Endothelial cell of umbilical vein (primary cell): ENCODE measurements at regions not wholly inside any gene's neighbourhood (a gene's known extent, or its start where the extent isn't known, plus 50 kb on each side); places are given as distances from the start of the nearest gene placed in this dataset.

Experiments
- BruUV-seq: library from RNA; stranded (reverse); fragments of 400-500 nt; replicated peaks from 2 replicates; lab custom pipeline; 2021; lab: Mats Ljungman, UMichigan
- CTCF ChIA-PET: fragments of 300-600, 350-600 bp; sonication (Branson Sonifier 250); formaldehyde crosslinking; loops from one replicate; lab custom pipeline; 2021; ENCODE audit warnings: antibody characterized with exemption, inconsistent platforms; lab: Charles Lee
- POLR2A ChIA-PET: fragments of 300-600, 350-600 bp; sonication (Branson Sonifier 250); formaldehyde crosslinking; loops from one replicate; lab custom pipeline; 2021; ENCODE audit warnings: antibody characterized with exemption, inconsistent platforms; lab: Charles Lee
- DNase-seq: peaks from one replicate; pipeline ENCODE4 v3.0.0-alpha.2; 2011; ENCODE audit warnings: low read depth, low spot score
- FAIRE-seq: peaks from 2 replicates; lab custom pipeline; 2011; peaks lifted over from hg19 to GRCh38; lab: Jason Lieb, UNC
- H2AFZ ChIP-seq: 2 replicates; pipeline ENCODE4 v1.6.0; 2012; ENCODE audit warnings: low read depth, low read length, control low read depth, inconsistent platforms
- H3K27ac ChIP-seq: 2 replicates; pipeline ENCODE4 v1.5.1; 2011; ENCODE audit warnings: low read depth, mild to moderate bottlenecking, control low read depth, low read length, moderate library complexity; ENCODE audit not compliant: insufficient read depth
- H3K27me3 ChIP-seq, 2 experiments: 2 replicates each; pipeline versions ENCODE4 v1.6.0 to v1.6.1; 2011; ENCODE audit warnings: low read length in 2 of 2, mixed read lengths in 1 of 2; ENCODE audit not compliant: control insufficient read depth in 2 of 2, insufficient read depth in 2 of 2
- H3K36me3 ChIP-seq, 2 experiments: 2 replicates in 1 of 2; 3 replicates in 1 of 2; pipeline ENCODE4 v1.5.1; 2011; ENCODE audit warnings: low read length in 2 of 2, mild to moderate bottlenecking in 1 of 2, moderate library complexity in 1 of 2; ENCODE audit not compliant: control insufficient read depth in 2 of 2, insufficient read depth in 2 of 2; ENCODE audit errors: extremely low read depth in 1 of 2
- H3K4me1 ChIP-seq: 3 replicates; pipeline ENCODE4 v1.5.1; 2011; ENCODE audit warnings: mild to moderate bottlenecking, low read length; ENCODE audit not compliant: control insufficient read depth, insufficient read depth; ENCODE audit errors: extremely low read depth
- H3K4me2 ChIP-seq: 2 replicates; pipeline ENCODE4 v1.6.1; 2011; ENCODE audit warnings: low read length, control low read depth, mixed read lengths; ENCODE audit not compliant: insufficient read depth
- H3K4me3 ChIP-seq, 3 experiments: fragments of 200-600 bp in 1 of 3; sonication (generic), shearing (Covaris generic) in 1 of 3; replicated peaks in 1 of 3; 2 replicates each; pipeline ENCODE4 v1.5.1; 2011 to 2016; ENCODE audit warnings: control low read depth in 3 of 3, low read length in 3 of 3, mild to moderate bottlenecking in 2 of 3, inconsistent platforms in 1 of 3, low read depth in 1 of 3, moderate library complexity in 1 of 3; ENCODE audit not compliant: insufficient read depth in 1 of 3
- H3K79me2 ChIP-seq: 2 replicates; pipeline ENCODE4 v1.6.0; 2012; ENCODE audit warnings: low read length, inconsistent platforms; ENCODE audit not compliant: control insufficient read depth, insufficient read depth
- H3K9ac ChIP-seq: replicated peaks from 2 replicates; pipeline ENCODE3; 2011; ENCODE audit warnings: low read length, control low read depth; ENCODE audit not compliant: insufficient read depth; ENCODE audit errors: extremely low read depth
- H3K9me1 ChIP-seq: replicated peaks from 3 replicates; pipeline ENCODE4 v1.6.0; 2011; ENCODE audit warnings: mild to moderate bottlenecking, low read length; ENCODE audit not compliant: control insufficient read depth, insufficient read depth; ENCODE audit errors: extremely low read depth
- H3K9me3 ChIP-seq: replicated peaks from 2 replicates; pipeline ENCODE4 v1.5.1; 2012; ENCODE audit warnings: low read length, inconsistent platforms; ENCODE audit not compliant: control insufficient read depth, insufficient read depth
- H4K20me1 ChIP-seq: replicated peaks from 2 replicates; pipeline ENCODE3; 2011; ENCODE audit warnings: mild to moderate bottlenecking, low read length; ENCODE audit not compliant: control insufficient read depth, insufficient read depth; ENCODE audit errors: extremely low read depth
- CTCF ChIP-seq, 2 donors: IDR thresholded peaks; 1 replicate in 1 of 2; 2 replicates in 1 of 2; pipeline ENCODE4 v1.5.1; 2011; ENCODE audit warnings: low read length in 2 of 2, mild to moderate bottlenecking in 2 of 2, moderate library complexity in 2 of 2, control low read depth in 1 of 2, inconsistent platforms in 1 of 2, low read depth in 1 of 2; ENCODE audit not compliant: insufficient read depth in 1 of 2; ENCODE audit errors: extremely low read depth in 1 of 2
- EZH2 ChIP-seq: IDR thresholded peaks from 2 replicates; pipeline ENCODE4 v1.6.1; 2012; ENCODE audit warnings: borderline replicate concordance, low read depth, mild to moderate bottlenecking, moderate library complexity, low read length, inconsistent platforms; ENCODE audit not compliant: severe bottlenecking
- FOS ChIP-seq: IDR thresholded peaks from 2 replicates; pipeline ENCODE4 v1.6.1; 2011; ENCODE audit warnings: mild to moderate bottlenecking, low read length, moderate library complexity, borderline replicate concordance; ENCODE audit not compliant: insufficient read depth
- GATA2 ChIP-seq: IDR thresholded peaks from 2 replicates; pipeline ENCODE4 v1.7.0; 2011; ENCODE audit warnings: low read depth, mild to moderate bottlenecking, moderate library complexity, mixed read lengths, low read length; ENCODE audit not compliant: insufficient read length, insufficient read depth
- JUN ChIP-seq: IDR thresholded peaks from 2 replicates; pipeline ENCODE4 v1.6.1; 2011; ENCODE audit warnings: borderline replicate concordance, low read depth; ENCODE audit not compliant: insufficient read length, insufficient read depth
- MAX ChIP-seq: IDR thresholded peaks from 2 replicates; pipeline ENCODE4 v1.6.1; 2011; ENCODE audit not compliant: insufficient read depth, insufficient read length
- MYC ChIP-seq: IDR thresholded peaks from one replicate; pipeline ENCODE4 v1.6.1; 2011; ENCODE audit warnings: mild to moderate bottlenecking, low read depth, low read length
- POLR2A ChIP-seq: IDR thresholded peaks from 2 replicates; pipeline ENCODE4 v1.6.1; 2012; ENCODE audit warnings: low read depth, mild to moderate bottlenecking, control low read depth, low read length
- POLR2AphosphoS5 ChIP-seq: IDR thresholded peaks from 2 replicates; pipeline ENCODE4 v1.6.1; 2012; ENCODE audit warnings: low read depth, mild to moderate bottlenecking, control low read depth, low read length, moderate library complexity; ENCODE audit not compliant: insufficient read depth
- dilution Hi-C: fragments of 300-500 bp; cut with MboI; formaldehyde crosslinking; loops from one replicate; pipeline ENCODE4 v1.15.0; 2019; ENCODE audit warnings: low sequenced_read_pairs; ENCODE audit not compliant: extremely low pct_ligation_motif_present
- intact Hi-C: fragments of 100-400 bp; cut with micrococcal nuclease; formaldehyde crosslinking; loops from one replicate; pipeline ENCODE4 v1.10.0; 2022

DNA sequence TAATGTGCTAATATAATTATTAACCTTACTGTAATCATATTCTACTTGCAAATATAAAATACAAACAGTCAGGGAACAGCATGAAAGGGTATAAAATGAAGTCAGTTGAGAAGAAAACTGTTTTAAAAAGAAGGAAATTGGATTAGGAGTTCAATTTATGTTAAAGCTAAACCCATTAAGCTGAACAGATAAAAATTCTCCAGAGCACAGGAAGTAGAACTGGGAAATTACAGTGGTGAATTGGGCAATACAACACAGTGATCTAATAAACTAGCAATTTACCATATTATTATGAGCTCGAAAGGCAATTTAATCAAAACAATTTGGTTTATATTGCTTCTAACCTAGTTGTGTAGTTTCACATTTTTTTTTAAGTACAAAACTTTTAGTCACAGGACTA lies 407.4 kb upstream of the RGS17 start:
- Histone ChIP-seq H4K20me1 (no peaks in the 10 kb centered on the region), H3K79me2 (no peaks in the 10 kb centered on the region), H3K9ac (no peak overlapping the region), H2AFZ (no peak overlapping the region), H3K4me2 (no peak overlapping the region), H3K27ac (no peak overlapping the region), H3K4me1 (no peaks in the 10 kb centered on the region), H3K9me1 (no peaks in the 10 kb centered on the region), H3K27me3 (no peaks in the 10 kb centered on the region), H3K36me3 (no peaks in the 10 kb centered on the region), H3K4me3 (no peak overlapping the region), H3K9me3 (no peaks in the 10 kb centered on the region)
- TF ChIP-seq EZH2 (no peak), MAX (no peak), POLR2AphosphoS5 (no peak), CTCF (IDR thresholded peaks at IDR 0.05; ENCODE audit: extremely low read depth in 1 of 2, insufficient read depth in 1 of 2, low read depth in 1 of 2, low read length in 2 of 2) (no peak), MYC (no peak), POLR2A (no peak), FOS (no peak), GATA2 (no peak), JUN (no peak)
- ChIA-PET CTCF (no interaction called here), POLR2A (no interaction called here)
- FAIRE-seq, result no peak
- no peak for DNase-seq
- no TSS peak for BruUV-seq
- dilution Hi-C loops, result no loop called here
- intact Hi-C loops, result no loop called here
